WTC11 (cell line): ENCODE measurements at regions not wholly inside any gene's neighbourhood (a gene's known extent, or its start where the extent isn't known, plus 50 kb on each side); places are given as distances from the start of the nearest gene placed in this dataset.

Experiments used
- ATAC-seq: fragments of 200-7000 bp; cut with Tn5 transposase; 2 replicates; pipeline ENCODE4 v1.10.0; 2021; ENCODE audit warnings: mild to moderate bottlenecking, moderate library complexity
- CTCF ChIA-PET: fragments of 300-600 bp; sonication (Branson Sonifier 250); formaldehyde crosslinking; loops from one replicate; lab custom pipeline; 2021; ENCODE audit warnings: antibody characterized with exemption; lab: Charles Lee
- POLR2A ChIA-PET: fragments of 350-600 bp; sonication (Branson Sonifier 250); formaldehyde crosslinking; loops from one replicate; lab custom pipeline; 2021; ENCODE audit warnings: antibody characterized with exemption; lab: Charles Lee
- DNase-seq: peaks from one replicate; pipeline ENCODE4 v3.0.0; 2021; ENCODE audit warnings: low spot score
- H3K27ac Mint-ChIP-seq: 2 replicates; pipeline ENCODE4 v1.8.0; 2021; ENCODE audit warnings: mixed read lengths
- H3K27me3 Mint-ChIP-seq: 2 replicates; pipeline ENCODE4 v1.8.0; 2021; ENCODE audit warnings: low read depth, mild to moderate bottlenecking, moderate library complexity, mixed read lengths
- H3K36me3 Mint-ChIP-seq: 2 replicates; pipeline ENCODE4 v1.8.0; 2021; ENCODE audit warnings: mixed read lengths
- H3K4me1 Mint-ChIP-seq: 2 replicates; pipeline ENCODE4 v1.8.0; 2022; ENCODE audit warnings: mixed read lengths
- H3K4me3 Mint-ChIP-seq: 2 replicates; pipeline ENCODE4 v1.8.0; 2021; ENCODE audit warnings: mild to moderate bottlenecking, moderate library complexity, mixed read lengths
- H3K9me3 Mint-ChIP-seq: 2 replicates; pipeline ENCODE4 v1.8.0; 2021; ENCODE audit warnings: mixed read lengths
- CBFB ChIP-seq: sonication (generic); formaldehyde crosslinking; IDR thresholded peaks from 2 replicates; pipeline ENCODE4 v1.8.1; 2022; ENCODE audit warnings: mild to moderate bottlenecking, low read depth, missing genetic modification reagents
- CREM ChIP-seq: sonication (generic); formaldehyde crosslinking; IDR thresholded peaks from 2 replicates; pipeline ENCODE4 v1.8.1; 2022; ENCODE audit warnings: mild to moderate bottlenecking, missing genetic modification reagents, moderate library complexity
- ELF4 ChIP-seq: sonication (generic); formaldehyde crosslinking; IDR thresholded peaks from 2 replicates; pipeline ENCODE4 v1.8.1; 2022; ENCODE audit warnings: low read depth, mild to moderate bottlenecking, moderate library complexity, missing genetic modification reagents
- ESRRA ChIP-seq: sonication (generic); formaldehyde crosslinking; IDR thresholded peaks from 2 replicates; pipeline ENCODE4 v1.8.1; 2022; ENCODE audit warnings: mild to moderate bottlenecking, missing genetic modification reagents, borderline replicate concordance
- RORB ChIP-seq: fragments of 250-450 bp; sonication (Bioruptor Pico); IDR thresholded peaks from 2 replicates; pipeline ENCODE4 v1.9.0; 2021; ENCODE audit warnings: mild to moderate bottlenecking
- SMAD3 ChIP-seq: sonication (generic); formaldehyde crosslinking; IDR thresholded peaks from 2 replicates; pipeline ENCODE4 v1.8.0; 2022; ENCODE audit warnings: missing genetic modification reagents, mild to moderate bottlenecking, borderline replicate concordance
- SMAD4 ChIP-seq: sonication (generic); formaldehyde crosslinking; IDR thresholded peaks from 2 replicates; pipeline ENCODE4 v1.8.0; 2022; ENCODE audit warnings: mild to moderate bottlenecking, missing genetic modification reagents
- SOX15 ChIP-seq: fragments of 250-450 bp; sonication (Bioruptor Pico); IDR thresholded peaks from 2 replicates; pipeline ENCODE4 v1.9.0; 2021; ENCODE audit warnings: mild to moderate bottlenecking
- TEAD1 ChIP-seq: sonication (generic); formaldehyde crosslinking; IDR thresholded peaks from 2 replicates; pipeline ENCODE4 v1.8.0; 2022; ENCODE audit warnings: mild to moderate bottlenecking, missing genetic modification reagents
- ZNF396 ChIP-seq: fragments of 250-450 bp; sonication (Bioruptor Pico); IDR thresholded peaks from 2 replicates; pipeline ENCODE4 v1.8.0; 2021; ENCODE audit warnings: mild to moderate bottlenecking, moderate library complexity, borderline replicate concordance
- ZNF671 ChIP-seq: fragments of 250-450 bp; sonication (Bioruptor Pico); IDR thresholded peaks from 2 replicates; pipeline ENCODE4 v1.8.0; 2021; ENCODE audit warnings: mild to moderate bottlenecking
- TF ChIP-seq, protein P1 (sequence below): sonication (generic); formaldehyde crosslinking; IDR thresholded peaks from 2 replicates; pipeline ENCODE4 v1.8.1; 2022; ENCODE audit warnings: missing genetic modification reagents, borderline replicate concordance
- TF ChIP-seq, protein P2 (sequence below): sonication (generic); formaldehyde crosslinking; IDR thresholded peaks from 2 replicates; pipeline ENCODE4 v1.8.1; 2023; ENCODE audit warnings: mild to moderate bottlenecking, missing genetic modification reagents, moderate library complexity
- TF ChIP-seq, protein P3 (sequence below): sonication (generic); formaldehyde crosslinking; IDR thresholded peaks from 2 replicates; pipeline ENCODE4 v1.8.0; 2022; ENCODE audit warnings: mild to moderate bottlenecking, missing genetic modification reagents
- TF ChIP-seq, protein P4 (sequence below): fragments of 250-450 bp; sonication (Bioruptor Pico); IDR thresholded peaks from 2 replicates; pipeline ENCODE4 v1.9.0; 2021; ENCODE audit warnings: mild to moderate bottlenecking
- TF ChIP-seq, protein P5 (sequence below): sonication (generic); formaldehyde crosslinking; IDR thresholded peaks from 2 replicates; pipeline ENCODE4 v1.8.1; 2022; ENCODE audit warnings: low read depth, missing genetic modification reagents, borderline replicate concordance
- TF ChIP-seq, protein P6 (sequence below): fragments of 200-600 bp; IDR thresholded peaks from 2 replicates; pipeline ENCODE4 v1.8.0; 2022; ENCODE audit warnings: antibody characterized with exemption
- TF ChIP-seq, protein P7 (sequence below): sonication (generic); formaldehyde crosslinking; IDR thresholded peaks from 2 replicates; pipeline ENCODE4 v1.8.1; 2023; ENCODE audit warnings: mild to moderate bottlenecking, missing genetic modification reagents, moderate library complexity

DNA sequence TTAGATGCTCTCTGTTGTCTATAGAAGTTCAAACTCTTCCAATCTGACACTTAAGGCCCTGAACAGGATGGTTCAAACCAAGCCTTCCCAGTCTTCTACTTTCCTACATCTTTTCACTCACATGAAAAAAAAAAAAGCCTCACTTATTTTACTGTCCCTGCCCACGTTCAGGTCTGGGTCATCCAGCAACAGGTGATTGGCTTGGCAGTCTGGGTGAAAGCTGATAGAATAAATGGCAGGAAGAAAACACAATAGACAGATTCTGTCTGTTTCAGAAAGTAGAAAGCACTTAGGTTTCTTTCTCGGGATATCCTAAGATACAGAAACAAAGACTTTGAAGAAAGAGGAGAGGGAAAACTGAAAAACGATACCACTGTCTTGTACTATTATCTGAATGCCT lies 61.8 kb upstream of the HSF2 start:
- H3K4me1 Mint-ChIP-seq, result no peaks in the 10 kb centered on the region
- H3K36me3 Mint-ChIP-seq, result no peaks in the 10 kb centered on the region
- H3K27ac Mint-ChIP-seq, result no peak overlapping the region
- DNase-seq, result no peak
- ATAC-seq, result no peak
- TF ChIP-seq RORB (CRISPR knock-in tag), result no peak
- TF ChIP-seq, protein P1, sequence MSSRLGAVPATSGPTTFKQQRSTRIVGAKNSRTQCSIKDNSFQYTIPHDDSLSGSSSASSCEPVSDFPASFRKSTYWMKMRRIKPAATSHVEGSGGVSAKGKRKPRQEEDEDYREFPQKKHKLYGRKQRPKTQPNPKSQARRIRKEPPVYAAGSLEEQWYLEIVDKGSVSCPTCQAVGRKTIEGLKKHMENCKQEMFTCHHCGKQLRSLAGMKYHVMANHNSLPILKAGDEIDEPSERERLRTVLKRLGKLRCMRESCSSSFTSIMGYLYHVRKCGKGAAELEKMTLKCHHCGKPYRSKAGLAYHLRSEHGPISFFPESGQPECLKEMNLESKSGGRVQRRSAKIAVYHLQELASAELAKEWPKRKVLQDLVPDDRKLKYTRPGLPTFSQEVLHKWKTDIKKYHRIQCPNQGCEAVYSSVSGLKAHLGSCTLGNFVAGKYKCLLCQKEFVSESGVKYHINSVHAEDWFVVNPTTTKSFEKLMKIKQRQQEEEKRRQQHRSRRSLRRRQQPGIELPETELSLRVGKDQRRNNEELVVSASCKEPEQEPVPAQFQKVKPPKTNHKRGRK, result no peak
- TF ChIP-seq ZNF396, result no peak
- TF ChIP-seq, protein P2, sequence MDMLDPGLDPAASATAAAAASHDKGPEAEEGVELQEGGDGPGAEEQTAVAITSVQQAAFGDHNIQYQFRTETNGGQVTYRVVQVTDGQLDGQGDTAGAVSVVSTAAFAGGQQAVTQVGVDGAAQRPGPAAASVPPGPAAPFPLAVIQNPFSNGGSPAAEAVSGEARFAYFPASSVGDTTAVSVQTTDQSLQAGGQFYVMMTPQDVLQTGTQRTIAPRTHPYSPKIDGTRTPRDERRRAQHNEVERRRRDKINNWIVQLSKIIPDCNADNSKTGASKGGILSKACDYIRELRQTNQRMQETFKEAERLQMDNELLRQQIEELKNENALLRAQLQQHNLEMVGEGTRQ, result no peak
- no peak for TF ChIP-seq ZNF671
- TF ChIP-seq ESRRA (CRISPR knock-in tag), result no peak
- CTCF ChIA-PET, result no interaction called here
- H3K9me3 Mint-ChIP-seq, result no peaks in the 10 kb centered on the region
- POLR2A ChIA-PET, result no interaction called here
- no peak overlapping the region for H3K4me3 Mint-ChIP-seq
- H3K27me3 Mint-ChIP-seq, result no peaks in the 10 kb centered on the region; the same call in 1 of the 2 replicates

DNA sequence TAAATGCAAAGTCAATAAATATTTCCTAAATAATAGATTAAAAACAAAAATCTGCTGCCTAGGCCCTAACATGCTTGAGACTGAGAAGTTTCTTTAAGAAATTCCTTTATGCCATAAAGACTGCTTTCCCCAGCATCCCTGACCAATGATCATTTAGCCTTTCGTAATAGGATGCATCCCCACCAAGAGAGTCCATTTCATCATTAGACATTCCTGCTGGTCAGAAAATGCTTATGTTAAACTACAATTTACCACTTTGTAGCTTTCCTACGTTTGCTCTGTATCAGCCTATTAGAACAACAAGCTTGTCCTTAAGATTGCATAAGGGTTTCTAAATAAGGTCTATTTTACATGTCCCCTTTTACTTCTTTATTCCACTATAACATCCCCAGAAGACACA lies 59.8 kb upstream of the HSF2 start:
- TF ChIP-seq, protein P3, sequence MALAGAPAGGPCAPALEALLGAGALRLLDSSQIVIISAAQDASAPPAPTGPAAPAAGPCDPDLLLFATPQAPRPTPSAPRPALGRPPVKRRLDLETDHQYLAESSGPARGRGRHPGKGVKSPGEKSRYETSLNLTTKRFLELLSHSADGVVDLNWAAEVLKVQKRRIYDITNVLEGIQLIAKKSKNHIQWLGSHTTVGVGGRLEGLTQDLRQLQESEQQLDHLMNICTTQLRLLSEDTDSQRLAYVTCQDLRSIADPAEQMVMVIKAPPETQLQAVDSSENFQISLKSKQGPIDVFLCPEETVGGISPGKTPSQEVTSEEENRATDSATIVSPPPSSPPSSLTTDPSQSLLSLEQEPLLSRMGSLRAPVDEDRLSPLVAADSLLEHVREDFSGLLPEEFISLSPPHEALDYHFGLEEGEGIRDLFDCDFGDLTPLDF (CRISPR knock-in tag), result no peak
- no peak for TF ChIP-seq ESRRA (CRISPR knock-in tag)
- no peak for TF ChIP-seq SMAD3
- no peak for TF ChIP-seq SOX15 (CRISPR knock-in tag)
- no peak for TF ChIP-seq SMAD4 (CRISPR knock-in tag)
- TF ChIP-seq, protein P4, sequence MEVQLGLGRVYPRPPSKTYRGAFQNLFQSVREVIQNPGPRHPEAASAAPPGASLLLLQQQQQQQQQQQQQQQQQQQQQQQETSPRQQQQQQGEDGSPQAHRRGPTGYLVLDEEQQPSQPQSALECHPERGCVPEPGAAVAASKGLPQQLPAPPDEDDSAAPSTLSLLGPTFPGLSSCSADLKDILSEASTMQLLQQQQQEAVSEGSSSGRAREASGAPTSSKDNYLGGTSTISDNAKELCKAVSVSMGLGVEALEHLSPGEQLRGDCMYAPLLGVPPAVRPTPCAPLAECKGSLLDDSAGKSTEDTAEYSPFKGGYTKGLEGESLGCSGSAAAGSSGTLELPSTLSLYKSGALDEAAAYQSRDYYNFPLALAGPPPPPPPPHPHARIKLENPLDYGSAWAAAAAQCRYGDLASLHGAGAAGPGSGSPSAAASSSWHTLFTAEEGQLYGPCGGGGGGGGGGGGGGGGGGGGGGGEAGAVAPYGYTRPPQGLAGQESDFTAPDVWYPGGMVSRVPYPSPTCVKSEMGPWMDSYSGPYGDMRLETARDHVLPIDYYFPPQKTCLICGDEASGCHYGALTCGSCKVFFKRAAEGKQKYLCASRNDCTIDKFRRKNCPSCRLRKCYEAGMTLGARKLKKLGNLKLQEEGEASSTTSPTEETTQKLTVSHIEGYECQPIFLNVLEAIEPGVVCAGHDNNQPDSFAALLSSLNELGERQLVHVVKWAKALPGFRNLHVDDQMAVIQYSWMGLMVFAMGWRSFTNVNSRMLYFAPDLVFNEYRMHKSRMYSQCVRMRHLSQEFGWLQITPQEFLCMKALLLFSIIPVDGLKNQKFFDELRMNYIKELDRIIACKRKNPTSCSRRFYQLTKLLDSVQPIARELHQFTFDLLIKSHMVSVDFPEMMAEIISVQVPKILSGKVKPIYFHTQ (CRISPR knock-in tag), result no peak
- no peak for TF ChIP-seq TEAD1
- TF ChIP-seq CBFB (CRISPR knock-in tag), result no peak
- TF ChIP-seq, protein P5, sequence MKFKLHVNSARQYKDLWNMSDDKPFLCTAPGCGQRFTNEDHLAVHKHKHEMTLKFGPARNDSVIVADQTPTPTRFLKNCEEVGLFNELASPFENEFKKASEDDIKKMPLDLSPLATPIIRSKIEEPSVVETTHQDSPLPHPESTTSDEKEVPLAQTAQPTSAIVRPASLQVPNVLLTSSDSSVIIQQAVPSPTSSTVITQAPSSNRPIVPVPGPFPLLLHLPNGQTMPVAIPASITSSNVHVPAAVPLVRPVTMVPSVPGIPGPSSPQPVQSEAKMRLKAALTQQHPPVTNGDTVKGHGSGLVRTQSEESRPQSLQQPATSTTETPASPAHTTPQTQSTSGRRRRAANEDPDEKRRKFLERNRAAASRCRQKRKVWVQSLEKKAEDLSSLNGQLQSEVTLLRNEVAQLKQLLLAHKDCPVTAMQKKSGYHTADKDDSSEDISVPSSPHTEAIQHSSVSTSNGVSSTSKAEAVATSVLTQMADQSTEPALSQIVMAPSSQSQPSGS, result no peak
- TF ChIP-seq, protein P6, sequence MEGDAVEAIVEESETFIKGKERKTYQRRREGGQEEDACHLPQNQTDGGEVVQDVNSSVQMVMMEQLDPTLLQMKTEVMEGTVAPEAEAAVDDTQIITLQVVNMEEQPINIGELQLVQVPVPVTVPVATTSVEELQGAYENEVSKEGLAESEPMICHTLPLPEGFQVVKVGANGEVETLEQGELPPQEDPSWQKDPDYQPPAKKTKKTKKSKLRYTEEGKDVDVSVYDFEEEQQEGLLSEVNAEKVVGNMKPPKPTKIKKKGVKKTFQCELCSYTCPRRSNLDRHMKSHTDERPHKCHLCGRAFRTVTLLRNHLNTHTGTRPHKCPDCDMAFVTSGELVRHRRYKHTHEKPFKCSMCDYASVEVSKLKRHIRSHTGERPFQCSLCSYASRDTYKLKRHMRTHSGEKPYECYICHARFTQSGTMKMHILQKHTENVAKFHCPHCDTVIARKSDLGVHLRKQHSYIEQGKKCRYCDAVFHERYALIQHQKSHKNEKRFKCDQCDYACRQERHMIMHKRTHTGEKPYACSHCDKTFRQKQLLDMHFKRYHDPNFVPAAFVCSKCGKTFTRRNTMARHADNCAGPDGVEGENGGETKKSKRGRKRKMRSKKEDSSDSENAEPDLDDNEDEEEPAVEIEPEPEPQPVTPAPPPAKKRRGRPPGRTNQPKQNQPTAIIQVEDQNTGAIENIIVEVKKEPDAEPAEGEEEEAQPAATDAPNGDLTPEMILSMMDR, result no peak
- TF ChIP-seq, protein P7, sequence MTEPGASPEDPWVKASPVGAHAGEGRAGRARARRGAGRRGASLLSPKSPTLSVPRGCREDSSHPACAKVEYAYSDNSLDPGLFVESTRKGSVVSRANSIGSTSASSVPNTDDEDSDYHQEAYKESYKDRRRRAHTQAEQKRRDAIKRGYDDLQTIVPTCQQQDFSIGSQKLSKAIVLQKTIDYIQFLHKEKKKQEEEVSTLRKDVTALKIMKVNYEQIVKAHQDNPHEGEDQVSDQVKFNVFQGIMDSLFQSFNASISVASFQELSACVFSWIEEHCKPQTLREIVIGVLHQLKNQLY (CRISPR knock-in tag), result no peak
- no peak for TF ChIP-seq ELF4
- TF ChIP-seq CREM (CRISPR knock-in tag), result no peak
- POLR2A ChIA-PET, result no interaction called here
- H3K36me3 Mint-ChIP-seq, result no peaks in the 10 kb centered on the region
- H3K4me1 Mint-ChIP-seq, result no peaks in the 10 kb centered on the region
- no peak for DNase-seq
- H3K27me3 Mint-ChIP-seq, result no peaks in the 10 kb centered on the region; the same call in 1 of the 2 replicates
- H3K9me3 Mint-ChIP-seq, result no peaks in the 10 kb centered on the region
- H3K27ac Mint-ChIP-seq, result no peak overlapping the region
- no peak overlapping the region for H3K4me3 Mint-ChIP-seq
- no peak for ATAC-seq
- CTCF ChIA-PET, result no interaction called here
